ENCODE measurements at regions not wholly inside any gene's neighbourhood (a gene's known extent, or its start where the extent isn't known, plus 50 kb on each side); places are given as distances from the start of the nearest gene placed in this dataset.

DNA sequence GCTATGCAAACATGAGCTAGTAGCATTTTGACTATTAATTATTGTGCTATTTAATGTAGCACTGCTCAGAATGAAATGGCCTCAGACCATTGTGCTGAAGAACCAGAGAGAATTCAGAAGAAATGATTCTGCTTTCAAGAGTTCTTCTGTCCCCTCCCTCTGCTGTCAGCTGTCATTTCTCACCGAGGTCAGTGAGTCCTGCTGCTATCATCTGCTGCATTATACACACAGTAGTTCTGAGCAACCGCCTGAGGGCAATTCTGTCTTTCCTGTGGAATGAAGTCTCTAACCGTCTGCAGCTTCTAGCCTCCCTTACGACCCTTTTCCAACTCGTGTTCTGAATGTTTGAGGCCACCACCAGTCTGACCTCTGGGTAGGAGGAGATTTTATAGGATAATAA, 249.4 kb downstream of the HNRNPD start:
- no peak for TF ChIP-seq POLR2A (IDR thresholded peaks at IDR 0.05)
- TF ChIP-seq, protein P1, sequence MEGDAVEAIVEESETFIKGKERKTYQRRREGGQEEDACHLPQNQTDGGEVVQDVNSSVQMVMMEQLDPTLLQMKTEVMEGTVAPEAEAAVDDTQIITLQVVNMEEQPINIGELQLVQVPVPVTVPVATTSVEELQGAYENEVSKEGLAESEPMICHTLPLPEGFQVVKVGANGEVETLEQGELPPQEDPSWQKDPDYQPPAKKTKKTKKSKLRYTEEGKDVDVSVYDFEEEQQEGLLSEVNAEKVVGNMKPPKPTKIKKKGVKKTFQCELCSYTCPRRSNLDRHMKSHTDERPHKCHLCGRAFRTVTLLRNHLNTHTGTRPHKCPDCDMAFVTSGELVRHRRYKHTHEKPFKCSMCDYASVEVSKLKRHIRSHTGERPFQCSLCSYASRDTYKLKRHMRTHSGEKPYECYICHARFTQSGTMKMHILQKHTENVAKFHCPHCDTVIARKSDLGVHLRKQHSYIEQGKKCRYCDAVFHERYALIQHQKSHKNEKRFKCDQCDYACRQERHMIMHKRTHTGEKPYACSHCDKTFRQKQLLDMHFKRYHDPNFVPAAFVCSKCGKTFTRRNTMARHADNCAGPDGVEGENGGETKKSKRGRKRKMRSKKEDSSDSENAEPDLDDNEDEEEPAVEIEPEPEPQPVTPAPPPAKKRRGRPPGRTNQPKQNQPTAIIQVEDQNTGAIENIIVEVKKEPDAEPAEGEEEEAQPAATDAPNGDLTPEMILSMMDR (IDR thresholded peaks at IDR 0.05): no peak

All from transverse colon (tissue), 3 donors.